GM12878 (cell line): ENCODE measurements at regions not wholly inside any gene's neighbourhood (a gene's known extent, or its start where the extent isn't known, plus 50 kb on each side); places are given as distances from the start of the nearest gene placed in this dataset.

ENCODE experiments used
- MYC ChIP-seq: IDR thresholded peaks from 2 replicates; pipeline ENCODE4 v1.6.1; 2011; ENCODE audit warnings: mild to moderate bottlenecking, low read length, moderate library complexity, inconsistent platforms; ENCODE audit not compliant: insufficient read depth, insufficient replicate concordance, insufficient read length, severe bottlenecking
- TF ChIP-seq, protein P1 (sequence below): IDR thresholded peaks from 2 replicates; pipeline ENCODE4 v1.6.1; 2012; ENCODE audit warnings: low read depth, low read length, improper control_type of control experiment

DNA sequence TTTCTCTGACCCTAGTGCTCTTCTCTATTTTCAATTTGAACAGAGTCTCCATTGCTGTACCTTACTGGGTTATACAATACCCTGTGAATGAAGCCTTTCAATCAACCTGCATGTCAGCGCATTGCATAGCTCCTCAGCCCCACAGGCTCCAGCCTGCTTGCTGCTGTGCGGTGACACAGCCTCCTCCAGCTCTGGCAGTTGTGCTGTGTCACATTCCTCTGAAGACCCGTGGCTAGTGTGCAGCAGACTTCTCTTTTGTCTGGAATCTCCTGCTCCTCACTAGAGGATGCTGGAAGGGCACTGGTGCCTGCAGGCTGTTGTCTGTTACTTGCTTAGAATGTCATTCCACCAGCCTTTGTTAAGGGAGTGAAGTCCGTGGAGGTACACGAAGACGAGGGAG, 390.1 kb upstream of the B3GAT1 start:
- TF ChIP-seq, protein P1, sequence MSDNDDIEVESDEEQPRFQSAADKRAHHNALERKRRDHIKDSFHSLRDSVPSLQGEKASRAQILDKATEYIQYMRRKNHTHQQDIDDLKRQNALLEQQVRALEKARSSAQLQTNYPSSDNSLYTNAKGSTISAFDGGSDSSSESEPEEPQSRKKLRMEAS: no peak
- no peak for TF ChIP-seq MYC
